Mammary epithelial cell (primary cell): ENCODE measurements at regions not wholly inside any gene's neighbourhood (a gene's known extent, or its start where the extent isn't known, plus 50 kb on each side); places are given as distances from the start of the nearest gene placed in this dataset.

Experiments
- CTCF ChIP-seq, 2 donors: IDR thresholded peaks in 1 of 2; conservative IDR thresholded peaks in 1 of 2; 2 replicates each; pipeline ENCODE4 v1.5.1; 2011 to 2012; ENCODE audit warnings: inconsistent platforms in 2 of 2, low read length in 2 of 2, mild to moderate bottlenecking in 2 of 2, control low read depth in 1 of 2, low read depth in 1 of 2; ENCODE audit not compliant: insufficient read depth in 1 of 2; ENCODE audit errors: extremely low read depth in 1 of 2
- EZH2 ChIP-seq: IDR thresholded peaks from 2 replicates; pipeline ENCODE4 v1.6.1; 2012; ENCODE audit warnings: low read length, inconsistent platforms, borderline replicate concordance

GRCh38 chr4:33485111-33485510, 2759.2 kb downstream of the ARAP2 start:
- TF ChIP-seq CTCF (conservative IDR thresholded peaks at IDR 0.05 in 1 of 2, IDR thresholded peaks at IDR 0.05 in 1 of 2; ENCODE audit: extremely low read depth in 1 of 2, insufficient read depth in 1 of 2, low read depth in 1 of 2, low read length in 2 of 2) = no peak
- no peak for TF ChIP-seq EZH2
